ENCODE measurements at regions not wholly inside any gene's neighbourhood (a gene's known extent, or its start where the extent isn't known, plus 50 kb on each side); places are given as distances from the start of the nearest gene placed in this dataset.

GRCh38 chr17:73835605-73836004, 191.4 kb upstream of the SDK2 start (continued):
- no peak for TF ChIP-seq E2F4 (CRISPR knock-in tag; IDR thresholded peaks at IDR 0.05; ENCODE audit: borderline replicate concordance, low read depth)
- no peak for TF ChIP-seq ZBTB21 (CRISPR knock-in tag; IDR thresholded peaks at IDR 0.05; ENCODE audit: borderline replicate concordance)
- TF ChIP-seq SMAD4 (CRISPR knock-in tag; IDR thresholded peaks at IDR 0.05): no peak
- TF ChIP-seq RORB (CRISPR knock-in tag; IDR thresholded peaks at IDR 0.05): no peak
- TF ChIP-seq CBFB (CRISPR knock-in tag; IDR thresholded peaks at IDR 0.05; ENCODE audit: low read depth): no peak

GRCh38 chr17:73838815-73839214, 194.6 kb upstream of the SDK2 start:
- Mint-ChIP-seq H3K4me1 (peaks cover 16% of the 10 kb centered on the region), H3K27me3 (ENCODE audit: low read depth) (peaks cover 5% of the 10 kb centered on the region), H3K4me3 (no peak overlapping the region), H3K27ac (no peak overlapping the region), H3K36me3 (peaks cover 7% of the 10 kb centered on the region; the same call in 1 of the 2 replicates), H3K9me3 (peaks cover 9% of the 10 kb centered on the region)
- DNase-seq (ENCODE audit: low spot score) (no peak), ATAC-seq (no peak)
- TF ChIP-seq E2F1 (CRISPR knock-in tag; IDR thresholded peaks at IDR 0.05): no peak
- TF ChIP-seq ZNF416 (CRISPR knock-in tag; IDR thresholded peaks at IDR 0.05): no peak
- TF ChIP-seq ZNF396 (CRISPR knock-in tag; IDR thresholded peaks at IDR 0.05; ENCODE audit: borderline replicate concordance): no peak
- TF ChIP-seq USF2 (CRISPR knock-in tag; IDR thresholded peaks at IDR 0.05): no peak
- TF ChIP-seq SMAD4 (CRISPR knock-in tag; IDR thresholded peaks at IDR 0.05): no peak
- TF ChIP-seq CREB1 (CRISPR knock-in tag; IDR thresholded peaks at IDR 0.05): no peak
- TF ChIP-seq TCF7 (CRISPR knock-in tag; IDR thresholded peaks at IDR 0.05; ENCODE audit: low read depth): no peak
- no peak for TF ChIP-seq ARID4B (CRISPR knock-in tag; IDR thresholded peaks at IDR 0.05; ENCODE audit: borderline replicate concordance)
- TF ChIP-seq IRF1 (CRISPR knock-in tag; IDR thresholded peaks at IDR 0.05): no peak
- no peak for TF ChIP-seq CREM (CRISPR knock-in tag; IDR thresholded peaks at IDR 0.05)
- TF ChIP-seq ATF3 (CRISPR knock-in tag; conservative IDR thresholded peaks at IDR 0.05): no peak
- no peak for TF ChIP-seq FOXK1 (CRISPR knock-in tag; IDR thresholded peaks at IDR 0.05)
- no peak for TF ChIP-seq KAT7 (CRISPR knock-in tag; IDR thresholded peaks at IDR 0.05; ENCODE audit: borderline replicate concordance)
- no peak for TF ChIP-seq ATF1 (CRISPR knock-in tag; IDR thresholded peaks at IDR 0.05)
- TF ChIP-seq RELA (CRISPR knock-in tag; IDR thresholded peaks at IDR 0.05; ENCODE audit: borderline replicate concordance): no peak
- no peak for TF ChIP-seq FOXP1 (CRISPR knock-in tag; IDR thresholded peaks at IDR 0.05; ENCODE audit: borderline replicate concordance)
- no peak for TF ChIP-seq ZNF219 (CRISPR knock-in tag; IDR thresholded peaks at IDR 0.05; ENCODE audit: borderline replicate concordance)
- no peak for TF ChIP-seq CBFB (CRISPR knock-in tag; IDR thresholded peaks at IDR 0.05; ENCODE audit: low read depth)
- ChIA-PET CTCF (interaction anchor here (0.6 to 3.4 kb wide), 6 partner anchors 11 to 361 kb away, joined by 3 to 11 read pairs (median 6); partner anchors contain the start of gene SDK2), POLR2A (no interaction called here)
